RPMI7951 (cell line): ENCODE measurements at regions not wholly inside any gene's neighbourhood (a gene's known extent, or its start where the extent isn't known, plus 50 kb on each side); places are given as distances from the start of the nearest gene placed in this dataset.

ENCODE experiments used
- DNase-seq: peaks from one replicate; pipeline ENCODE4 v3.0.0-alpha.2; 2012; ENCODE audit warnings: low read depth

GRCh38 chr13:79724348-79725103, 243.6 kb downstream of the NDFIP2 start:
- DNase-seq = no peak

- no peak for DNase-seq
Measured at GRCh38 chr13:79723519-79724024, 242.6 kb downstream of the NDFIP2 start.

GRCh38 chr13:79722885-79723445, 242.0 kb downstream of the NDFIP2 start:
- DNase-seq = no peak

- no peak for DNase-seq
Measured at GRCh38 chr13:79716191-79716590, 235.2 kb downstream of the NDFIP2 start.

GRCh38 chr13:79711631-79712030, 230.7 kb downstream of the NDFIP2 start:
- DNase-seq = no peak

- DNase-seq = peak; percentile 82
Measured at GRCh38 chr13:79710376-79710775, 229.4 kb downstream of the NDFIP2 start.

- DNase-seq = peak; percentile 61
Measured at GRCh38 chr13:79709471-79709870, 228.5 kb downstream of the NDFIP2 start.

GRCh38 chr13:79703772-79704171, 222.8 kb downstream of the NDFIP2 start:
- DNase-seq = no peak

GRCh38 chr13:79695754-79696153, 214.8 kb downstream of the NDFIP2 start:
- no peak for DNase-seq

GRCh38 chr13:79692846-79693245, 211.9 kb downstream of the NDFIP2 start:
- DNase-seq = peak; percentile 63

GRCh38 chr13:79691826-79692225, 210.9 kb downstream of the NDFIP2 start:
- no peak for DNase-seq

GRCh38 chr13:79688741-79689140, 207.8 kb downstream of the NDFIP2 start:
- DNase-seq = no peak

- no peak for DNase-seq
Measured at GRCh38 chr13:79686441-79686840, 205.5 kb downstream of the NDFIP2 start.

- no peak for DNase-seq
Measured at GRCh38 chr13:79684371-79684770, 203.4 kb downstream of the NDFIP2 start.

- no peak for DNase-seq
Measured at GRCh38 chr13:79682164-79682563, 201.2 kb downstream of the NDFIP2 start.

GRCh38 chr13:79681069-79681468, 200.1 kb downstream of the NDFIP2 start:
- DNase-seq = no peak

GRCh38 chr13:79680485-79680884, 199.5 kb downstream of the NDFIP2 start:
- no peak for DNase-seq

GRCh38 chr13:79679334-79679733, 198.4 kb downstream of the NDFIP2 start:
- peak; percentile 61 for DNase-seq

GRCh38 chr13:79678100-79678499, 197.1 kb downstream of the NDFIP2 start:
- DNase-seq = peak; percentile 71

- no peak for DNase-seq
Measured at GRCh38 chr13:79675931-79676660, 195.1 kb downstream of the NDFIP2 start.

- DNase-seq = no peak
Measured at GRCh38 chr13:79674765-79675515, 194.0 kb downstream of the NDFIP2 start.

GRCh38 chr13:79673993-79674377, 193.0 kb downstream of the NDFIP2 start:
- DNase-seq = no peak
